ENCODE measurements at regions not wholly inside any gene's neighbourhood (a gene's known extent, or its start where the extent isn't known, plus 50 kb on each side); places are given as distances from the start of the nearest gene placed in this dataset.

DNA sequence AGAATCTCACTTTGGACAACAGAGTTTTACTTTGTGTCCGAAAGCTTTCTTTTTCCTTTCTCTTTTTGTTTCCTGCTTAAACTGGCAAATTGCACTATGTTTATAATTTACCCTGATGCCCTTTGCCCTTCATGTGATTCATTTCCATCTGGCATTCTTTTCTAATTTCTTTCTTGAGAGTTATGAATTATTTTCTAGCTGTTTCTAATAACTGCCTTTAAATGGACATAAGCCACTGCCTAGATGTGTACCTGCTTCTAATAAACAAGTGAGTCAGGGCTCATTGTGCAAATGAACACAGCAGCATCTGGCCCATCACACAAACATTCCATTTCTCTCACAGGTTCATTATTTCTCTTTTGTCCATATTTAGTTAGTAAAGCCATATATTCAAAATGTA, 242.3 kb upstream of the GPRIN3 start:
- no peak for TF ChIP-seq POLR2A (IDR thresholded peaks at IDR 0.05; ENCODE audit: low read length)
- no peak for TF ChIP-seq GATA1 (IDR thresholded peaks at IDR 0.05; ENCODE audit: low read depth, low read length)

All from erythroblast (primary cell).